Panc1 (cell line): ENCODE measurements at regions not wholly inside any gene's neighbourhood (a gene's known extent, or its start where the extent isn't known, plus 50 kb on each side); places are given as distances from the start of the nearest gene placed in this dataset.

Experiments
- ATAC-seq: fragments of 200-7000 bp; cut with Tn5 transposase; 2 replicates; pipeline ENCODE4 v1.9.1; 2020; ENCODE audit warnings: mild to moderate bottlenecking, moderate library complexity
- BruUV-seq: library from RNA; stranded (reverse); fragments of 400-500 nt; replicated peaks from 2 replicates; lab custom pipeline; 2021; lab: Mats Ljungman, UMichigan
- CTCF ChIA-PET: fragments of 300-600 bp; sonication (Branson Sonifier 250); formaldehyde crosslinking; loops from one replicate; lab custom pipeline; 2022; ENCODE audit warnings: antibody characterized with exemption; lab: Charles Lee
- POLR2A ChIA-PET: fragments of 300-600 bp; sonication (Branson Sonifier 250); formaldehyde crosslinking; loops from one replicate; lab custom pipeline; 2022; ENCODE audit warnings: antibody characterized with exemption; lab: Charles Lee
- DNase-seq: peaks from one replicate; pipeline ENCODE4 v3.0.0-alpha.2; 2010; ENCODE audit warnings: low read depth, low spot score
- H3K27ac ChIP-seq: 2 replicates; pipeline ENCODE4 v1.5.1; 2011; ENCODE audit warnings: mild to moderate bottlenecking, low read length, inconsistent platforms
- H3K27me3 ChIP-seq: fragments of 200-500 bp; sonication (Bioruptor generic); 2 replicates; pipeline ENCODE4 v1.6.0; 2014; ENCODE audit warnings: low read length, inconsistent platforms; ENCODE audit not compliant: control insufficient read depth, insufficient read depth
- H3K36me3 ChIP-seq: fragments of 200-500 bp; sonication (Bioruptor generic); 2 replicates; pipeline ENCODE4 v1.5.1; 2014; ENCODE audit warnings: inconsistent platforms, mild to moderate bottlenecking, low read length, moderate library complexity; ENCODE audit not compliant: control insufficient read depth, insufficient read depth
- H3K4me1 ChIP-seq: 2 replicates; pipeline ENCODE4 v1.5.1; 2011; ENCODE audit warnings: inconsistent platforms, mild to moderate bottlenecking, low read length, moderate library complexity; ENCODE audit not compliant: control insufficient read depth, insufficient read depth
- H3K4me3 ChIP-seq, 2 experiments: 2 replicates each; pipeline ENCODE4 v1.5.1; 2011 to 2012; ENCODE audit warnings: low read depth in 2 of 2, low read length in 2 of 2, mild to moderate bottlenecking in 2 of 2, inconsistent platforms in 1 of 2, moderate library complexity in 1 of 2
- H3K9me3 ChIP-seq: fragments of 200-500 bp; sonication (Bioruptor generic); 2 replicates; pipeline ENCODE4 v1.5.1; 2014; ENCODE audit warnings: low read depth, mild to moderate bottlenecking, inconsistent platforms, low read length, moderate library complexity; ENCODE audit not compliant: control insufficient read depth, insufficient read depth
- CTCF ChIP-seq: fragments of 450-650 bp; IDR thresholded peaks from 2 replicates; pipeline ENCODE4 v1.5.1; 2017; ENCODE audit warnings: mild to moderate bottlenecking
- POLR2AphosphoS5 ChIP-seq: IDR thresholded peaks from 2 replicates; pipeline ENCODE4 v1.6.1; 2012; ENCODE audit warnings: mild to moderate bottlenecking, low read depth, low read length, moderate library complexity
- REST ChIP-seq, 2 experiments: IDR thresholded peaks; 2 replicates each; pipeline ENCODE4 v1.6.1; 2011 to 2012; ENCODE audit warnings: low read depth in 2 of 2, control low read depth in 1 of 2, low read length in 1 of 2, mild to moderate bottlenecking in 1 of 2, moderate library complexity in 1 of 2; ENCODE audit not compliant: insufficient read depth in 1 of 2
- SIN3A ChIP-seq: IDR thresholded peaks from 2 replicates; pipeline ENCODE4 v1.6.1; 2012; ENCODE audit warnings: low read depth, mild to moderate bottlenecking, low read length, moderate library complexity, borderline replicate concordance; ENCODE audit not compliant: insufficient read depth
- TCF7L2 ChIP-seq: IDR thresholded peaks from 2 replicates; pipeline ENCODE4 v1.6.1; 2011; ENCODE audit warnings: mild to moderate bottlenecking, low read depth, low read length, inconsistent platforms
- in situ Hi-C: cut with HindIII; loops from 2 replicates; pipeline ENCODE4 v1.10.0; 2016; ENCODE audit warnings: low sequenced_read_pairs, low pct_unique_long_range_greater_than_20kb
- intact Hi-C: fragments of 100-400 bp; cut with micrococcal nuclease; formaldehyde crosslinking; loops from one replicate; pipeline ENCODE4 v1.10.0; 2022; ENCODE audit not compliant: unreplicated experiment

DNA sequence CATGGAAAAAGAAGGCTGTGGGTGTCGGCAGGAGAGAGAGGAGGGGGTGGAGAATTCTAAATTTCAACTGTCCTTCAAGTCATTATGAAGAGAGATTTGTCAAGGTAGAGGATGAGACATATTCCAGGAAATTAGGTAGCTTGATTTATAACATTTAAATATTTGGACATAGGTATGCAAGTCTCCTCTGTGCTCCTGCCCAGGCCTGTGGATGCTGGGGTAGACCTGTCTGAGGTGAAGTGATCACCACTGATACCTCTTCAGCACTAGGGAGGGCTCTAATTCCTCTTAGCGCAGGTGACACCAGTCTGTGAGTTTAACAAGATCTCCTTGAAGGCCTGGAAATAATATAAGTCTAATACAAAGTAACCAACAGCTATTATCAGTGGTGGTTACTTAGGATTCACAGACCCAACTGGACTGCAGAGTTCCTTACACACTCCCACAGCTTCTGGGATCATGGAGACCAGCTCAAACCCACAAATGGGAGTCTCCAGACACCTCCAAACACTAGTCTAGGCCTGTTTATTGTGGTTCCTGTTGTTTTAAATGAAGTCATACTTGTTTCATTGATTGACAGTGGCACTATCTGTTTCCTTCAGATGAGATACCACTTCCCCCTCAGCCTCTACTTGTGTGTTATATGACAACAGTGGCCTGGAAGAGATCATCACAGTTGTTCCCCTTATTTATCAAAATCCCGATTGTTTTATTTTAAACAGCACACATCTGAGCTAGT is 104.1 kb upstream of the ITPRID2 start:
- Histone ChIP-seq H3K4me1 (peaks cover 61% of the 10 kb centered on the region), H3K27ac (peak overlapping the region; percentile 85)
- CTCF ChIA-PET: no interaction called here

More for the DNA sequence above, 104.1 kb upstream of the ITPRID2 start:
- Histone ChIP-seq H3K9me3 (peaks cover 15% of the 10 kb centered on the region; the same call in 1 of the 2 replicates), H3K36me3 (no peaks in the 10 kb centered on the region), H3K4me3 (no peak overlapping the region), H3K27me3 (no peaks in the 10 kb centered on the region)
- DNase-seq (no peak), ATAC-seq (no peak)
- no TSS peak for BruUV-seq
- intact Hi-C loops: no loop called here
- in situ Hi-C loops: no loop called here
- POLR2A ChIA-PET: no interaction called here
- TF ChIP-seq CTCF (no peak), TCF7L2 (no peak), REST (IDR thresholded peaks at IDR 0.05; ENCODE audit: insufficient read depth in 1 of 2, low read depth in 2 of 2, low read length in 1 of 2) (no peak), POLR2AphosphoS5 (no peak), SIN3A (no peak)
